ENCODE measurements at regions not wholly inside any gene's neighbourhood (a gene's known extent, or its start where the extent isn't known, plus 50 kb on each side); places are given as distances from the start of the nearest gene placed in this dataset.

GRCh38 chr16:73873643-73874042 is 423.0 kb upstream of the PSMD7 start:
- Histone ChIP-seq H3K14ac (ENCODE audit: low read length in 2 of 2) (no peak overlapping the region), H2BK120ac (ENCODE audit: low read depth, low read length) (no peak overlapping the region), H3K4me1 (ENCODE audit: control insufficient read depth, insufficient read depth, low read depth, low read length) (no peaks in the 10 kb centered on the region), H3K9ac (ENCODE audit: low read length) (no peak overlapping the region), H4K91ac (ENCODE audit: low read length) (no peak overlapping the region), H2BK15ac (ENCODE audit: low read depth, poor library complexity, severe bottlenecking) (no peak overlapping the region), H3K27me3 (ENCODE audit: control insufficient read depth in 1 of 2, insufficient read depth in 1 of 2, low read length in 2 of 2) (no peaks in the 10 kb centered on the region), H3K9me3 (ENCODE audit: control insufficient read depth, low read length) (no peaks in the 10 kb centered on the region), H3K18ac (ENCODE audit: low read depth in 1 of 2, low read length in 2 of 2) (no peak overlapping the region), H3K27ac (ENCODE audit: low read length, poor library complexity, severe bottlenecking) (no peak overlapping the region), H3K4me3 (ENCODE audit: insufficient read depth in 1 of 2, low read depth in 1 of 2, low read length in 2 of 2) (no peak overlapping the region), H3K4me2 (ENCODE audit: low read length, poor library complexity, severe bottlenecking) (no peak overlapping the region), H2BK12ac (ENCODE audit: low read length in 2 of 2) (no peak overlapping the region), H2AK5ac (ENCODE audit: low read length, severe bottlenecking) (no peak overlapping the region), H3K23ac (ENCODE audit: low read length in 2 of 2) (no peak overlapping the region), H4K8ac (ENCODE audit: low read length) (no peak overlapping the region), H3K79me1 (replicated peaks; ENCODE audit: low read length, poor library complexity, severe bottlenecking) (no peaks in the 10 kb centered on the region), H3K4ac (ENCODE audit: low read depth in 1 of 2, low read length in 2 of 2) (no peak overlapping the region), H2BK5ac (ENCODE audit: low read depth, low read length, poor library complexity, severe bottlenecking) (no peak overlapping the region), H3K36me3 (ENCODE audit: control insufficient read depth in 1 of 2, insufficient read depth in 2 of 2, low read depth in 1 of 2, low read length in 2 of 2) (no peaks in the 10 kb centered on the region), H2AFZ (ENCODE audit: low read depth, low read length) (no peak overlapping the region)
- 80% methylated on average over 1 of the region's 2 CpGs for WGBS
- DNase-seq = no peak

GRCh38 chr16:73872856-73873255 is 423.8 kb upstream of the PSMD7 start:
- H3K9me3 ChIP-seq (ENCODE audit: control insufficient read depth, low read length) = no peaks in the 10 kb centered on the region
- no peak overlapping the region for H4K91ac ChIP-seq (ENCODE audit: low read length)
- no peaks in the 10 kb centered on the region for H3K79me1 ChIP-seq (replicated peaks; ENCODE audit: low read length, poor library complexity, severe bottlenecking)
- no peak overlapping the region for H2BK5ac ChIP-seq (ENCODE audit: low read depth, low read length, poor library complexity, severe bottlenecking)
- H3K4me3 ChIP-seq (ENCODE audit: insufficient read depth in 1 of 2, low read depth in 1 of 2, low read length in 2 of 2) = no peak overlapping the region
- no peak overlapping the region for H3K18ac ChIP-seq (ENCODE audit: low read depth in 1 of 2, low read length in 2 of 2)
- H2AFZ ChIP-seq (ENCODE audit: low read depth, low read length) = no peak overlapping the region
- no peak overlapping the region for H2BK120ac ChIP-seq (ENCODE audit: low read depth, low read length)
- no peak overlapping the region for H3K4ac ChIP-seq (ENCODE audit: low read depth in 1 of 2, low read length in 2 of 2)
- no peak overlapping the region for H2AK5ac ChIP-seq (ENCODE audit: low read length, severe bottlenecking)
- H2BK15ac ChIP-seq (ENCODE audit: low read depth, poor library complexity, severe bottlenecking) = no peak overlapping the region
- WGBS = no CpG with 5 or more reads among the region's 8 CpGs
- H3K27me3 ChIP-seq (ENCODE audit: control insufficient read depth in 1 of 2, insufficient read depth in 1 of 2, low read length in 2 of 2) = no peaks in the 10 kb centered on the region
- no peak for DNase-seq
- no peak overlapping the region for H3K4me2 ChIP-seq (ENCODE audit: low read length, poor library complexity, severe bottlenecking)
- no peak overlapping the region for H3K23ac ChIP-seq (ENCODE audit: low read length in 2 of 2)
- no peaks in the 10 kb centered on the region for H3K4me1 ChIP-seq (ENCODE audit: control insufficient read depth, insufficient read depth, low read depth, low read length)
- no peak overlapping the region for H3K27ac ChIP-seq (ENCODE audit: low read length, poor library complexity, severe bottlenecking)
- no peaks in the 10 kb centered on the region for H3K36me3 ChIP-seq (ENCODE audit: control insufficient read depth in 1 of 2, insufficient read depth in 2 of 2, low read depth in 1 of 2, low read length in 2 of 2)
- no peak overlapping the region for H3K14ac ChIP-seq (ENCODE audit: low read length in 2 of 2)
- no peak overlapping the region for H2BK12ac ChIP-seq (ENCODE audit: low read length in 2 of 2)
- no peak overlapping the region for H4K8ac ChIP-seq (ENCODE audit: low read length)
- no peak overlapping the region for H3K9ac ChIP-seq (ENCODE audit: low read length)

GRCh38 chr16:73871088-73871733 is 425.4 kb upstream of the PSMD7 start:
- no peak overlapping the region for H2BK120ac ChIP-seq (ENCODE audit: low read depth, low read length)
- WGBS = 86% methylated on average over 6 of the region's 6 CpGs

GRCh38 chr16:73869126-73869525 is 427.5 kb upstream of the PSMD7 start:
- no peak overlapping the region for H2BK120ac ChIP-seq (ENCODE audit: low read depth, low read length)
- no peaks in the 10 kb centered on the region for H3K27me3 ChIP-seq (ENCODE audit: control insufficient read depth in 1 of 2, insufficient read depth in 1 of 2, low read length in 2 of 2)
- H4K91ac ChIP-seq (ENCODE audit: low read length) = no peak overlapping the region
- no peak overlapping the region for H3K18ac ChIP-seq (ENCODE audit: low read depth in 1 of 2, low read length in 2 of 2)
- no peak overlapping the region for H2BK12ac ChIP-seq (ENCODE audit: low read length in 2 of 2)
- no peaks in the 10 kb centered on the region for H3K36me3 ChIP-seq (ENCODE audit: control insufficient read depth in 1 of 2, insufficient read depth in 2 of 2, low read depth in 1 of 2, low read length in 2 of 2)
- WGBS = 63% methylated on average over 2 of the region's 3 CpGs
- no peak overlapping the region for H2AK5ac ChIP-seq (ENCODE audit: low read length, severe bottlenecking)
- H3K4me1 ChIP-seq (ENCODE audit: control insufficient read depth, insufficient read depth, low read depth, low read length) = no peaks in the 10 kb centered on the region
- H3K4me3 ChIP-seq (ENCODE audit: insufficient read depth in 1 of 2, low read depth in 1 of 2, low read length in 2 of 2) = no peak overlapping the region
- no peak overlapping the region for H3K4me2 ChIP-seq (ENCODE audit: low read length, poor library complexity, severe bottlenecking)
- H3K9me3 ChIP-seq (ENCODE audit: control insufficient read depth, low read length) = no peaks in the 10 kb centered on the region
- H3K23ac ChIP-seq (ENCODE audit: low read length in 2 of 2) = no peak overlapping the region
- no peak for DNase-seq
- H3K9ac ChIP-seq (ENCODE audit: low read length) = no peak overlapping the region
- no peaks in the 10 kb centered on the region for H3K79me1 ChIP-seq (replicated peaks; ENCODE audit: low read length, poor library complexity, severe bottlenecking)
- H2BK5ac ChIP-seq (ENCODE audit: low read depth, low read length, poor library complexity, severe bottlenecking) = no peak overlapping the region
- H2BK15ac ChIP-seq (ENCODE audit: low read depth, poor library complexity, severe bottlenecking) = no peak overlapping the region
- H4K8ac ChIP-seq (ENCODE audit: low read length) = no peak overlapping the region
- no peak overlapping the region for H3K4ac ChIP-seq (ENCODE audit: low read depth in 1 of 2, low read length in 2 of 2)
- no peak overlapping the region for H3K27ac ChIP-seq (ENCODE audit: low read length, poor library complexity, severe bottlenecking)
- H3K14ac ChIP-seq (ENCODE audit: low read length in 2 of 2) = no peak overlapping the region
- no peak overlapping the region for H2AFZ ChIP-seq (ENCODE audit: low read depth, low read length)

More at GRCh38 chr16:73871088-73871733, 425.4 kb upstream of the PSMD7 start:
- Histone ChIP-seq H2BK15ac (ENCODE audit: low read depth, poor library complexity, severe bottlenecking) (no peak overlapping the region), H3K4me3 (ENCODE audit: insufficient read depth in 1 of 2, low read depth in 1 of 2, low read length in 2 of 2) (no peak overlapping the region), H3K18ac (ENCODE audit: low read depth in 1 of 2, low read length in 2 of 2) (no peak overlapping the region), H3K27me3 (ENCODE audit: control insufficient read depth in 1 of 2, insufficient read depth in 1 of 2, low read length in 2 of 2) (no peaks in the 10 kb centered on the region), H3K9me3 (ENCODE audit: control insufficient read depth, low read length) (no peaks in the 10 kb centered on the region), H3K4me1 (ENCODE audit: control insufficient read depth, insufficient read depth, low read depth, low read length) (no peaks in the 10 kb centered on the region), H4K8ac (ENCODE audit: low read length) (no peak overlapping the region), H2AK5ac (ENCODE audit: low read length, severe bottlenecking) (no peak overlapping the region), H3K79me1 (replicated peaks; ENCODE audit: low read length, poor library complexity, severe bottlenecking) (no peaks in the 10 kb centered on the region), H3K4me2 (ENCODE audit: low read length, poor library complexity, severe bottlenecking) (no peak overlapping the region), H3K4ac (ENCODE audit: low read depth in 1 of 2, low read length in 2 of 2) (no peak overlapping the region), H3K14ac (ENCODE audit: low read length in 2 of 2) (no peak overlapping the region), H3K27ac (ENCODE audit: low read length, poor library complexity, severe bottlenecking) (no peak overlapping the region), H4K91ac (ENCODE audit: low read length) (no peak overlapping the region), H3K9ac (ENCODE audit: low read length) (no peak overlapping the region), H3K36me3 (ENCODE audit: control insufficient read depth in 1 of 2, insufficient read depth in 2 of 2, low read depth in 1 of 2, low read length in 2 of 2) (no peaks in the 10 kb centered on the region), H2BK5ac (ENCODE audit: low read depth, low read length, poor library complexity, severe bottlenecking) (no peak overlapping the region), H2AFZ (ENCODE audit: low read depth, low read length) (no peak overlapping the region), H2BK12ac (ENCODE audit: low read length in 2 of 2) (no peak overlapping the region), H3K23ac (ENCODE audit: low read length in 2 of 2) (no peak overlapping the region)
- no peak for DNase-seq

Measured in mesenchymal stem cell (in vitro differentiated cells and primary cell).